Right renal cortex interstitium (tissue), 3 donors: ENCODE measurements at regions not wholly inside any gene's neighbourhood (a gene's known extent, or its start where the extent isn't known, plus 50 kb on each side); places are given as distances from the start of the nearest gene placed in this dataset.

Experiments used
- DNase-seq, 3 donors: peaks; one replicate each; pipeline ENCODE4 v3.0.0-alpha.2; 2013; ENCODE audit warnings: low read depth in 3 of 3, low spot score in 2 of 3

DNA sequence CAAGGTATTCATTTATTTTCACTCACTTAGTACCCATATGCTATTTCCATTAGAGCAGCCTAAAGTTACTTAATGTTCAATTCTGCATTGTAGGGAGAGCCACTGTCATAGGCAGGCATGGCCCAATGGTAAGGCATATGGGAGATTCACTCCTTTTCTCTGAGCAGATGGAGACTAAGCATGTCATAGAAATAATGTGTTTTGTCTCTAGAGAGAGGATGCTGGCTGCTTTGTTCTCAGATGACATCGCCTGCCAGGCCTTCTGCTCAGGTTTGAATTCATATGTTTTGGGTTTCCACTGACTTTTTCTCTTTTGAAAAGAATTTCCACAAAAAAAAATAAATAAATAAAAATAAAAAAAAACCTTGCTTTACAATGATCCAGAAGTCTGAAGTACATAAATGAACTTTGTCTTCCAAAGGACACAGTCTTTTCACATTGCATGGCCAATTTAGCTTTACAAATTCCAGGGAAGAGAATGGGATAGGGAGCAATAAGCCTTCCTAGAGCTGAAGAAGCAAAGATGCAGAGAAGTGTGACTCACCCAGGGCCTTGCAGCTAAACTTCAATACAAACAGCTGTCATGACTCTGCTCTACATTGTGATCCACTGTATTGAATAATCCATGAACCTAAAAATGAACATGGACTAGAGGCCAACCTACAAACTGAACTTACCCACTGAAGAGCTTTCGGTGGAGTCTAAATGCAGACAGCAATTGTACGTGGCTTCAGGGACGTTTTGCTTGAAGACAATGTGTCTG is 422.5 kb downstream of the CMPK2 start:
- no peak for DNase-seq

DNA sequence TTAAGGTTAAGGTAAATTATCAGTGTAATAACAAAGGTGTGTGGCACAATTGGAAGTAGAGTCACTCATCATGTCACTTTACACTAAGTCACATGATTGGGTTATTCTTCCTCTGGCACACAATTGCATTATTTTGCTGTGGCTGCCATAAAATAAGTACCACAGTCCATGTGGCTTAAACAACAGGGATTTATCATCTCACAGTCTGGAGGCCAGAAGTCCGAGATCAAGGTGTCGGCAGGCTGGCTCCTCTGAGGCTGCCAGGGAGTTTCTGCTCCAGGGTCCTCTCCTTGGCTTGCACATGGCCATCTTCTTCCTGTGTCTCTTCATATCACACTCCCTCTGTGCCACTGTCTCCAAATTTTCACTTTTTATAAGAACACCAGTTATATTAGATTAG is 421.2 kb downstream of the CMPK2 start:
- no peak for DNase-seq

DNA sequence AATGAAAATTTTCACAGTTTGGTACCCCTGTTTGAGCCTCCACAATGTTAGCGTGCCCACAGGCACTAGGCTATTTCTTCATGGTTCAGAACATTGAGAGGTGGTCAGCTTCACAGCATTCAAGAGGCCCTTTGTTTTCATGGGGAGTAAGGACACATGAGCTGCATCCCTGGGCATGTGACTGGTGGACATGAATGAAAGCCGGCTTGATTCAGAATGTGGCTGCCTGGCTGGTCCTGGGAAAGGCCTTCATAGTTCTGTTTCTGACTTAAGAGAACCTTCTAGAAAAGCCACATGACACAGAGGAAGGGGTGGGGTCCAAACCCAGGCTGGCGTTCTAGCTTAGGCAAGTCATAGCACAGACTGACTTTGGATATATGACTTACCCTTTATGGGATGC is 420.6 kb downstream of the CMPK2 start:
- DNase-seq: no peak

DNA sequence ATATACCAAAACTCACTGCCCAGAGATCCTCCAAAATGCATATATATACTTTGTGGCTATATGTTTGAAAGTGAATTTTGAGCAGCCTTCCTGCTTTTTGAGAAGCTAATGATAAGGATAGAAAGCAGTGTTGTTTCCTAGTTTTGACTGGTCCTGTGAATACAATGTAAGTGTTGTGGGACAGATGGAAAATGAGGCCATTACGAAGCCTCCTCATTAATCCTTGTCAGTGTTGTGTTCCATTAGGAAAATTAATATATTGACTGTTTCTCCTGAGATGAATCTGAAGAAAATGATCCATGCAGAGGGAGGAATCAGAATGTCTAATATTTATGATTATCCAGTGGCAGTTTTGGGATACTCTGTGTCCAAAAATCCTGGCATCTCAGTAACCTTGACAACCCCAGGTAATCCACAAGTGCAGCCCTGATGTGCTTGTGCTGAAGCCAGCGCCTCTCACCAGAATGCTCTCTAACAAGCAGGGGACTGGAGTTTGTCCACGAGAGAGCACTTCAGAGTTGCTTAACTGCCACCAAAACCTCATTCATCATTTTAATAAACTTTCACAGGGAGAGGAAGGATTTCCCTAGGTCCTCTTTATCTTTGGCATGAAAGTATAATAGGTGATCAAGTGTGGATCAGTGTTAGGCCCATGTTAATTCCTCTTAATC is 418.6 kb downstream of the CMPK2 start:
- DNase-seq: no peak

DNA sequence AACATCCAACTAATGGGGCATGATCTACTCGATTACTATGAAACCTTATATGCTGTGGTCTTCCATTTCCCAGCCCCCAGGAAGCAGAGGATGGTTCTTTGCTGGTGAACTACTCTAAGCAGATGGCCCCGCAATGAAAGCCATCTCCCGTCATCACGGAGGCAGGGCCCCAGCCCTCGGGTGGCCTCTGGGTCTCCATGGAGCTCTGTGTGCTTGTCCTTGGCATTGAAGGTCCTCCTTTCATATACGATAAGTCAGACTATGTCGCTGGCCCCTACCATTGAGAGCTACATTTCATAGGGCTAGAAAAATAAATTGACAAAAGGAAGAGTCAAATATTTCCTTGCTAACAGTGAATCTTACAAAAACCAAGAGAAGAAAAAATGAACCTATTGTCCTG is 416.8 kb downstream of the CMPK2 start:
- DNase-seq: no peak

DNA sequence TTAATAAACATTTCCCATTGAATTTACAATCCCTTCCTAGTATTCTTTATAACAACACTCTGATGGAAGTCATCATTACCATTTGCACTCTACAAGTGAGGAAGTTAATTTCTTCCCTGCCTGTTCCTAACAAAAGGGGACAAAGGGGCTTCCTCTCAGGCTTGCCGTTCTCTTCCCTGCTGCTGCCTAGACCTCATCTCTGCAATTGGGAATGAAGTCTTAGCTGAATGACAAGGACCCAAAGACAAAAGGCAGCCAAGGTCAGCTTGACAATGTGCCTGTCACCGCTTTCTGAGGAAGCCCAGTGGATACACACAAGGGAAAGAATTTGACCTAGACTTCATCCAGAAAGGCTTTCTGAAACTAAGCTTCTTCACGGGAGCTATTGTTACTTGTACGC is 416.4 kb downstream of the CMPK2 start:
- no peak for DNase-seq

DNA sequence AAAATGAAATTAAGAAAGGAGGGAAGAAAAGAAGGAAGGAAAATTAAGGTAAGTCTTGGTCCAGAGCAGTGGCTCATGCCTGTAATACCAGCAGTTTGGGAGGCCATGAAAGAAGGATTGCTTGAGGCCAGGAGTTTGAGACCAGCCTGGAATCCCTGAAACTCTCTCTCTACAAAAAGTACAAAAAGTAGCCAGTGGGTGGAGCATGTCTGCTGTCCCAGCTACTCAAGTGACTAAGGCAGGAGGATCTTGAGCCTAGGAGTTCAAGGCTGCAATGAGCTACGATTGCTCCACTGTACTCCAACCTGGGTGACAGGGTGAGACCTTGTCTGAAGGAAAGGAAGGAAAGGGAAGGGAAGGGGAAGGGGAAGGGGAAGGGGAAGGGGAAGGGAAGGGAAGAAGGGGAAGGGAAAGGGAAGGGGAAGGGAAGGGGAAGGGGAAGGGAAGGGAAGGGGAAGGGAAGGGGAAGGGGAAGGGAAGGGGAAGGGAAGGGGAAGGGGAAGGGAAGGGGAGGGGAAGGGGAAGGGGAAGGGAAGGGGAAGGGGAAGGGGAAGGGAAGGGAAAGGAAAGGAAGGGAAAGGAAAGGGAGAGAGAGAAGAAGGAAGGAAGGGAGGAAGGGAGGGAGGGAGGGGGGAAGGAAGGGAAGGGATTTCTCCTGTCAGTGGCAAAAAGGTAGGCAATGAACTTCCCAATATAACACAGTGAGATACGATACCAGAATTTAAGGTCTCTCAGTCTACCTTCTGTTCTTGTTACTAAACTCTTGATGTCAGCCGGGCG is 412.8 kb downstream of the CMPK2 start:
- DNase-seq: no peak

DNA sequence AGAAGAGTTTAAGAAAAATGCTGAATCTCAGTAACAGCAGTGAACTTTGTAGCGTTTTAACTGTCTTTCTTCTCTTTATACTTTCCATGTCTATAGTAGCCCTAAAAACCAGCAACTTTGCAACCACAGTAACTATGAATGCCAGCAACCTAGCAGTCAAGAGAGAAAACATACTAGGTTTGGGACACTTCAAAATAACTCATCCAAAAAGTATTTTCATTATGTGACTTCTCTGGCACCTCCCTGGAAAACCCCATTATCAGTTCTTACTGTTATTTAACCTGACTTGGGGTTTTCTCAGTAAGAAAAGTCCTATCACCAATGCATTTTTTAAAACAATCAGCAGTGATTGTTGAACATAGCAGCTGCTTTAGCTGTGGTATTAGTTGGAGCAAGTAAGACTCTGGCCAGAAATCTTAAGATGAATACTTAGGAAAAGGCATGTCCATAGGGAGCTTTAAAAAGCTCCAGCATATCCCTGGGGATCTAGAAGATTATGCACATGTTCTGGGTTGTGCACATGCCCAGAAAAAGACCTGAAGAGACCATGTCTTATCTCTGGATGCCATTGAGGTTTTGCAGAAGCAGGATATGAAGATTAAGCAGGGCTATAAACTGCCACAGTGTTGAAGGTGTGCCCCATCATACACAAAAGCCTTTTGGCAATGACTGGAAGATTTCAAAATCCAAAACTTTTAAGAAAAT is 411.3 kb downstream of the CMPK2 start:
- DNase-seq: no peak

DNA sequence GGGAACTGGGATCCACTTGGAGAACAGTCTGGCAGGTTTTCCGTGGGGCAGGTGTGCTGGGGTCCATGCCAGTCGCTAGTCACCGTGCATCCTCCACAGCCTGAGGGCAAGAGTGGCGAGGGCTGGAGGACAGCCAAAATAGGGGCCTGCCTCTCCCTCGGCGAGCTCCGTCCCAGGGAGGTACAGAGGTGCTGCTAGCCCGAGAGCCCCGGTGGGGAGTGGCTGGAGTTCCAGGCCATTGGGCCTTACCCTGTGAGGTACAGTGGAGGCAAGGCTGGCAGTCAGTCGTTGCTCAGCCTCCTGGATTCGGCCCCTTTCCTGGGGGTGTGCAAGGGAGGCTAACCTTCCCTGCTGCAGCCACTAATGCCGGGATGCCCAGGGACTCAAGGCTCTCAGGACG is 406.6 kb downstream of the CMPK2 start:
- no peak for DNase-seq

DNA sequence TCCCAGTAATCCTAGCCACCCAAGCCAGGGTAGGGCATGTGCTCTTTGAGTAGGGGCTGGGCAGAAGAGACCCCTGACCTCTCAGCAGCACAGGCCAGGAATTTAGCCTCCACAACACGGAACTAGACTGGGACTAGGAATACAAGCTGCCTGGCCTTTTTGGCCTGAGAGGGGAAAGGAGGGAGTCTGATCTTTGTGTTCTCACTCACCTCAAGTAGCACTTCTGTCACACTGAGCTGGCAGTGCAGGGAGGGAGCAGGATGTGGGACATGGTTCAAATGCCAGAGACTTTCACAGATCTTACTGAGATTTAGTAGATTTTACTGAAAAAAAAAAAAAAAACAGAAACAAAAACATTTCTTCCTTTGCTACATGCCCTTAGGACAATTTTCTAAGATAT is 395.2 kb downstream of the CMPK2 start:
- DNase-seq: no peak

DNA sequence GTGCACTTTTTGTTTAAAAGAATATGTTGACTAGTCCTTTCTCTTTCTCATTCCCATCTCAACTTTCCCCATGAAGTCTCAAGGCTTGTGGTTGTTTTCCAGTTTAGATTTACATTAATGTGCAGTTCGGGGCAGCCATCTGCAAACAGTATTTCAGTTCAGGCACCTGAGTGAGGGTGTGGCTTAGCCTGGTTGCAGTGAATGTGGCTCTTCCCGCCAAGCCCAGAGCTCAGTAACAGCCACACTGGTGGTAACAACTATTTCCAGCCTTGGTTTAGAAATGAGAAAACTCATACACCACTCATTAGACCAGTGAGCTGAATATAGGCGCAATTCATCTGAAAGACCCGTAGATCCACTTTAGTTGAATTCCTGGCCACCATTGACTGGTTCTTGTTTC is 394.3 kb downstream of the CMPK2 start:
- DNase-seq: no peak

DNA sequence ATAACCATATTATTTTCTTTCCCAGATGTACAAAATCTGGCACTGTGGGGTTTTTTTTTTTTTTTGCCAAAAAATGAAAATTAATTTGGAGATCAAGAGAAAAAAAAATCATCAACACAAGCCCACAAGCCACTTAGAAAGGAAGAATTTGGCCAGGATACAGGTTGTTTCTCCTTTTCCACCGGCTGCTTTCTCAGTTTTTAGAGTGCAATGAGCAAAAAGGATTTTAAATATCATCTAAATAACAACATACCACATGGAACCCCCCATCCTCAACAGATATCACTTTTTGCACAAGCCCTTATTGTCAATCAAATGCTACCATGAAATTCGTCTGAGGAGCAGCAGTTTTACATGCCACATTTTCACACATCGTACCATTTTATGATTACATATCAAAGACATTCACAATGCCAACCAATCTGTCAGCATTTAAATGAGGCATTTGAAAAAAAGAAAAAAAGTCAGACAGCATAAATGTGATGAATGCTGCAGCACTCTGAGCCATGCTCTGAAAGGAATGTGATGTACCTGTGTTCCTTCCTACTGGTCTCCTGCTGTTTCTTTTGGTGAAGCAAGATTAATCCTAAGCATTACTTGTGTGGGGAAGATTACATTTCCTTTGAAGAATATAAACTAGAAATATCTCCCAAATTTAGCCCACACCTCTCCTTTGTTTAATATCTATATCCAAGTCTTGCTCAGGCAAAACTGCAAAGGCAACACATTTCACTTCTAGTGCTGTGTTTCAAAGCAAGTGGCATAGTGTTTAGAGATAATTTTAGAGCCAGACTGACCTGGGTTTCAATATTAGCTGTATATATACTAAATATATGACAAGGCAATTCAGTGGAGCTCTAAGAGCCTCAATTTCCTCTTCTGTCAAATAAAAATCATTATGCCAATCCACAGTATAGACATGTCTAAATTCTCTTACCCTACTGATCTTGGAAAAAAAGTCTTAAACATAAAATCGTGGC is 391.3 kb downstream of the CMPK2 start:
- DNase-seq: no peak

DNA sequence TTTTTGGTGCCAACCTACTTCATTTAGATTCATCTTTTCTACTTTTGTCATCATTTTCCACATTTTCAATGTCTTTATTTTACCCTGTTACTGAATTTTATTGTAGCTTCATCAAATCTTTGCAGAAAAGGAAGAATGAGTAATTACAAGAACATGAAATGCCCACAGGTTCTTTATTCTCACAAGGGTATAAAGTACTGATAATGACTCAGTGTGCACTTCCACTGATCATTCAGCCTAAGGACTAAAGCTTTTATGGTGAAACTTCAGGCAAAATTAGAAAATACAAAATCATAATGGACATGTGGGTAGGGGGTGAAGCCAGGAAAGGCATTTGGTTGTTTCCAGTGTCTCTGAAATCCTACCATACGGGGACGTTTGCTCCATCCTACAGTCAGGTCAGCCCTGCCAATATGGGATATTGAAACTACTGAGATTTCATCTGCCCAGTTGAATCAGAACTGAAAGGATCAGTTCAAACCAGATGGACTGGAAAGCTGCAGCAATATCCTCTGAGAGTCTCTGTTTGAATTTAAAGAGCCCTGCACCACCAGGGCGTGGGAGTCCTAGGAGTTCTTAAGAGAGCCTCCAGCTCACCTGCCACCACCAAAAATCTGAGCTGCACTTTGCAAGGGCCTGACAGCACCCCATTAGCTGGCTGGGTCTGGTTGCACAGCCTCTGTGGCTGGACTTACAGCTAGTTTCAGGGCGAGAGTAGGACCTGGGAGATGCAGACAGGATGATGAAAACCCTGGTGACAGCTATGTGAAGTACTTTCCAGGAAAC is 390.4 kb downstream of the CMPK2 start:
- no peak for DNase-seq

DNA sequence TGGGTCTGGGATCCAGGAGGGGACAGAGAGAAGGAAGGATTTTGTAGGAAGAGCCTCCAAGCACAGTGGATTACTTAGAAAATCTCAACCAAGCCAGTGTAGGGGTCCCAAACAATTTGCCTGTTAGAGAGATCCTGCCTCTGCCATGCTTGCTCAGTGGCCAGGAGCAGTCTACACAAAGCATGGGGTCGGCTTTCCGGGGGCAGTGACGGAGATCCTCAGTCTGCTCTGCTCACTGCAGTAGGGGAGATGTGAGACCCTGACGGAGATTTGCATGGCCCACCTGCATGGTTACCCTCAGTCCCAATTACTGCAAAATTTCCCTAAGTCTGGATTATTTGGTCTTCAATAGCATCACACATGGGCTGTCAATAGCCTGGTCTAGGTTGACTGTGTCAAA is 385.2 kb downstream of the CMPK2 start:
- DNase-seq: no peak

DNA sequence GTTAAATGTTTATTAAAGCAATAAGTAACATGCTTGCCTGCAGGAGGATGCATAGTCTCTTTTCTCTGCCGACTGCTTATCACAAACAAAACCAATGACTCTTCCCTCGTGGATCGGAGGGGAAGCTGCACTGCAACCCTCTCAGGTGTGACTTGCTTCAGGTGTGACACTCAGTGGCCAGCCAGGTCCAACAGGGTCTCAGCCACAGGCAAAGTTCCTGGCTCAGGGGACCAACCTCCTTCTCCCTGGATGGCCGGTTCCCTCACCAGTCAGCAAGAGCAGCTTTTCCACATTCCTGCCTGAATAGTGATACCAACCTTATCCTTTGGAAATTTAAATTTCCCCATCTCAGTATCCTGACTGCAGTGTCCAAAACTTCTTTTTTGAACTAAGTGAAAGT is 383.5 kb downstream of the CMPK2 start:
- DNase-seq: no peak

DNA sequence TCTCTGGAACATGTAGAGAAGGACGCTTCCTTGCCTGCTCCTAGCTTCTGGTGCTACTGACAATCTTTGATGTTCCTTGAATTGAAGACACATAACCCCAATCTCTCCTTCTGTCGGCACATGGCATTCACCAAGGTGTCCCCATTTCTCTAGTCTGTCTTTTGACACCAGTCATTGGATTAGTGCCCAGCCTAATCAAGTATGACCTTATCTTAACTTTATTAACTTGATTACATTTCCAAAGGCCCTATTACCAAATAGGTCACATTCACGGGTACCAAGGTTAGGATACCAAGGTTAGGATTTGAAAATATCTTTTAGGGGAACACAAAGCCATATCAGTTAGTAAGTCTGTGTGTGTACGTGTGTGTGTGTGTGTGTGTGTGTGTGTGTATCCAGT is 377.9 kb downstream of the CMPK2 start:
- DNase-seq: no peak

DNA sequence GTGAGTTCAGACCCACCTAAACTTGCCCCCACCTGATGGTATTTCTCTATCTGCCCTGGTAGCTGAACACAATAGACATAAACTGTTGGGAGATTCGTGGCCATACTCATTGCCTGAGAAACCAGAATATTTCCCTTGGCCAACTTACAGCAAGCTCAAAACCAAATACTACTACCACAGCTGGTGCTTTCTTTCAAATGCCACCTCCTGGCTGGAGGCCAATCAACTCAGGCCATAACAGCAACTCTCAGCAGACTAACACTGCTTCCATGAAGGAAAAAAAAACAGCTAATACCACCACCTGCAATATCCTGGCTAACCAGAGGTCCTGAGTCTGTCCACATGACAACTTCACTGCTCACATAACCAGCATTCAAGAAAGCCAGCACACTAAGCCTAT is 373.1 kb downstream of the CMPK2 start:
- no peak for DNase-seq

DNA sequence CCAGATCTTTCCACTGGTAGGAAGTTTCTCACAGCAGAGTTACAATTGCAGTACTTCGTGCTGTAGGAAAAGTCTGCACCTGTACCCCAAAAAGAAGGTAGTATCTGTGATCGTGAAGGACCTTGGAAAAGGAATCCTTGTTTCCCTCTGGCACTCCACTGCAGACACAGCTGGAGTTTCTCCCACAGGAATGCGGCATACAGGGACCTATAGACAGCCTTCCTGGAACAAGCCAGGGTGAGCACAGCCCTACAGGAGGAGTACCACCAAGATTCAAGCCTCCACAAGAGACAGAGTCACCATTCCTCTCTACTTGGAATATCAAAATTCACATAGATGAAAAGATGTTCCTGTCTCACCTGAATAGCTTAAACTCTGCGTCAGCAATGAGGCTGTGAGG is 372.4 kb downstream of the CMPK2 start:
- no peak for DNase-seq

DNA sequence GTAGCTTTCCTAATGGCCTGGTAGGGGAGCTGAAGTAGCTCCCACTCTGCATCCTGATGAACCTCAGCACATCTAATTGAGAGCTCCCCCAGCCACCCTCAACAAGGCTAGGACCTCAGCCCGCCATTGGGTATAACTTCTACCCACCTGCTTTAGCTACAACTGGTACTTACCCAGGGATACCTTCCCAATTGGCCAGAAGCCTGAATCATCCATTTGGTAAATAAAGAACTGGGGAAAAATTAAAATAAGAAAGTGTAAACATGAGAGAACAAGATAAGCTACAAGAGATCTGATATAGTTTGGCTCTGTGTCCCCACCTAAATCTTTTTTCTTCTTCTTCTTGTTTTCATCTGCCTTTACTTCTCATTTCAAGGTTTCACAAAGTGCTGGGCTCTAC is 372.0 kb downstream of the CMPK2 start:
- DNase-seq: no peak
